ENCODE measurements at regions not wholly inside any gene's neighbourhood (a gene's known extent, or its start where the extent isn't known, plus 50 kb on each side); places are given as distances from the start of the nearest gene placed in this dataset.

GRCh38 chr7:52711951-52712350, 323.5 kb upstream of the POM121L12 start:
- TF ChIP-seq POLR2A (IDR thresholded peaks at IDR 0.05) (no peak), POLR2AphosphoS5 (IDR thresholded peaks at IDR 0.05) (no peak), CTCF (IDR thresholded peaks at IDR 0.05) (no peak)
- DNase-seq (ENCODE audit: low spot score in 2 of 2) = no peak
- Histone ChIP-seq H3K4me3 (no peak overlapping the region), H3K27ac (no peak overlapping the region), H3K9me3 (no peaks in the 10 kb centered on the region), H3K36me3 (no peaks in the 10 kb centered on the region), H3K4me1 (no peaks in the 10 kb centered on the region), H3K27me3 (no peaks in the 10 kb centered on the region)
- intact Hi-C loops (cut with DNase I; ENCODE audit: low total_unique reads) = no loop called here

GRCh38 chr7:52708846-52709245, 326.6 kb upstream of the POM121L12 start:
- Histone ChIP-seq H3K4me1 (no peaks in the 10 kb centered on the region), H3K27me3 (no peaks in the 10 kb centered on the region), H3K36me3 (no peaks in the 10 kb centered on the region), H3K4me3 (no peak overlapping the region), H3K27ac (no peak overlapping the region), H3K9me3 (no peaks in the 10 kb centered on the region)
- TF ChIP-seq POLR2A (IDR thresholded peaks at IDR 0.05) (no peak), CTCF (IDR thresholded peaks at IDR 0.05) (no peak), POLR2AphosphoS5 (IDR thresholded peaks at IDR 0.05) (no peak)
- no peak for DNase-seq (ENCODE audit: low spot score in 2 of 2)
- intact Hi-C loops (cut with DNase I; ENCODE audit: low total_unique reads) = no loop called here

- TF ChIP-seq POLR2AphosphoS5 (IDR thresholded peaks at IDR 0.05) (no peak), POLR2A (IDR thresholded peaks at IDR 0.05) (no peak), CTCF (IDR thresholded peaks at IDR 0.05) (no peak)
- Histone ChIP-seq H3K4me1 (no peaks in the 10 kb centered on the region), H3K27me3 (no peaks in the 10 kb centered on the region), H3K36me3 (no peaks in the 10 kb centered on the region), H3K9me3 (no peaks in the 10 kb centered on the region), H3K4me3 (no peak overlapping the region), H3K27ac (no peak overlapping the region)
- DNase-seq (ENCODE audit: low spot score in 2 of 2) = no peak
- intact Hi-C loops (cut with DNase I; ENCODE audit: low total_unique reads) = no loop called here
Observed at GRCh38 chr7:52705768-52706167, 329.7 kb upstream of the POM121L12 start.

- no peaks in the 10 kb centered on the region for H3K36me3 ChIP-seq
- TF ChIP-seq CTCF (IDR thresholded peaks at IDR 0.05) = no peak
- no peak for TF ChIP-seq POLR2AphosphoS5 (IDR thresholded peaks at IDR 0.05)
- no peak for TF ChIP-seq POLR2A (IDR thresholded peaks at IDR 0.05)
- intact Hi-C loops (cut with DNase I; ENCODE audit: low total_unique reads) = no loop called here
Observed at GRCh38 chr7:52700349-52700748, 335.1 kb upstream of the POM121L12 start.

GRCh38 chr7:52695973-52696595, 339.3 kb upstream of the POM121L12 start:
- intact Hi-C loops (cut with DNase I; ENCODE audit: low total_unique reads) = no loop called here
- Histone ChIP-seq H3K9me3 (no peaks in the 10 kb centered on the region), H3K36me3 (no peaks in the 10 kb centered on the region), H3K27ac (no peak overlapping the region), H3K4me1 (no peaks in the 10 kb centered on the region), H3K27me3 (no peaks in the 10 kb centered on the region), H3K4me3 (no peak overlapping the region)
- no peak for TF ChIP-seq POLR2AphosphoS5 (IDR thresholded peaks at IDR 0.05)
- TF ChIP-seq POLR2A (IDR thresholded peaks at IDR 0.05) = no peak
- no peak for TF ChIP-seq CTCF (IDR thresholded peaks at IDR 0.05)
- no peak for DNase-seq (ENCODE audit: low spot score in 2 of 2)

More at GRCh38 chr7:52700349-52700748, 335.1 kb upstream of the POM121L12 start:
- H3K9me3 ChIP-seq = no peaks in the 10 kb centered on the region
- no peaks in the 10 kb centered on the region for H3K4me1 ChIP-seq
- no peak for DNase-seq (ENCODE audit: low spot score in 2 of 2)
- no peaks in the 10 kb centered on the region for H3K27me3 ChIP-seq
- H3K27ac ChIP-seq = no peak overlapping the region
- no peak overlapping the region for H3K4me3 ChIP-seq

All from breast epithelium (tissue), 4 donors.